ENCODE measurements at regions not wholly inside any gene's neighbourhood (a gene's known extent, or its start where the extent isn't known, plus 50 kb on each side); places are given as distances from the start of the nearest gene placed in this dataset.

GRCh38 chr13:21767032-21767431 lies 96.2 kb downstream of the FGF9 start:
- Histone ChIP-seq H3K27me3 (ENCODE audit: control insufficient read depth, insufficient read depth, low read length) (no peaks in the 10 kb centered on the region), H3K4me1 (ENCODE audit: control insufficient read depth, insufficient read depth, low read length) (no peaks in the 10 kb centered on the region), H3K27ac (ENCODE audit: low read length) (no peak overlapping the region), H3K4me3 (ENCODE audit: low read depth in 2 of 2, low read length in 2 of 2) (no peak overlapping the region), H3K36me3 (ENCODE audit: control insufficient read depth, insufficient read depth, low read length) (no peaks in the 10 kb centered on the region), H3K9me3 (ENCODE audit: control insufficient read depth, insufficient read depth, low read depth, low read length) (no peaks in the 10 kb centered on the region)
- TF ChIP-seq SIN3A (IDR thresholded peaks at IDR 0.05; ENCODE audit: borderline replicate concordance, insufficient read depth, low read depth, low read length) (no peak), TCF7L2 (IDR thresholded peaks at IDR 0.05; ENCODE audit: low read depth, low read length) (no peak), POLR2AphosphoS5 (IDR thresholded peaks at IDR 0.05; ENCODE audit: low read depth, low read length) (no peak)
- TF ChIP-seq, protein P1, sequence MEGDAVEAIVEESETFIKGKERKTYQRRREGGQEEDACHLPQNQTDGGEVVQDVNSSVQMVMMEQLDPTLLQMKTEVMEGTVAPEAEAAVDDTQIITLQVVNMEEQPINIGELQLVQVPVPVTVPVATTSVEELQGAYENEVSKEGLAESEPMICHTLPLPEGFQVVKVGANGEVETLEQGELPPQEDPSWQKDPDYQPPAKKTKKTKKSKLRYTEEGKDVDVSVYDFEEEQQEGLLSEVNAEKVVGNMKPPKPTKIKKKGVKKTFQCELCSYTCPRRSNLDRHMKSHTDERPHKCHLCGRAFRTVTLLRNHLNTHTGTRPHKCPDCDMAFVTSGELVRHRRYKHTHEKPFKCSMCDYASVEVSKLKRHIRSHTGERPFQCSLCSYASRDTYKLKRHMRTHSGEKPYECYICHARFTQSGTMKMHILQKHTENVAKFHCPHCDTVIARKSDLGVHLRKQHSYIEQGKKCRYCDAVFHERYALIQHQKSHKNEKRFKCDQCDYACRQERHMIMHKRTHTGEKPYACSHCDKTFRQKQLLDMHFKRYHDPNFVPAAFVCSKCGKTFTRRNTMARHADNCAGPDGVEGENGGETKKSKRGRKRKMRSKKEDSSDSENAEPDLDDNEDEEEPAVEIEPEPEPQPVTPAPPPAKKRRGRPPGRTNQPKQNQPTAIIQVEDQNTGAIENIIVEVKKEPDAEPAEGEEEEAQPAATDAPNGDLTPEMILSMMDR (IDR thresholded peaks at IDR 0.05): no peak
- TF ChIP-seq, protein P2, sequence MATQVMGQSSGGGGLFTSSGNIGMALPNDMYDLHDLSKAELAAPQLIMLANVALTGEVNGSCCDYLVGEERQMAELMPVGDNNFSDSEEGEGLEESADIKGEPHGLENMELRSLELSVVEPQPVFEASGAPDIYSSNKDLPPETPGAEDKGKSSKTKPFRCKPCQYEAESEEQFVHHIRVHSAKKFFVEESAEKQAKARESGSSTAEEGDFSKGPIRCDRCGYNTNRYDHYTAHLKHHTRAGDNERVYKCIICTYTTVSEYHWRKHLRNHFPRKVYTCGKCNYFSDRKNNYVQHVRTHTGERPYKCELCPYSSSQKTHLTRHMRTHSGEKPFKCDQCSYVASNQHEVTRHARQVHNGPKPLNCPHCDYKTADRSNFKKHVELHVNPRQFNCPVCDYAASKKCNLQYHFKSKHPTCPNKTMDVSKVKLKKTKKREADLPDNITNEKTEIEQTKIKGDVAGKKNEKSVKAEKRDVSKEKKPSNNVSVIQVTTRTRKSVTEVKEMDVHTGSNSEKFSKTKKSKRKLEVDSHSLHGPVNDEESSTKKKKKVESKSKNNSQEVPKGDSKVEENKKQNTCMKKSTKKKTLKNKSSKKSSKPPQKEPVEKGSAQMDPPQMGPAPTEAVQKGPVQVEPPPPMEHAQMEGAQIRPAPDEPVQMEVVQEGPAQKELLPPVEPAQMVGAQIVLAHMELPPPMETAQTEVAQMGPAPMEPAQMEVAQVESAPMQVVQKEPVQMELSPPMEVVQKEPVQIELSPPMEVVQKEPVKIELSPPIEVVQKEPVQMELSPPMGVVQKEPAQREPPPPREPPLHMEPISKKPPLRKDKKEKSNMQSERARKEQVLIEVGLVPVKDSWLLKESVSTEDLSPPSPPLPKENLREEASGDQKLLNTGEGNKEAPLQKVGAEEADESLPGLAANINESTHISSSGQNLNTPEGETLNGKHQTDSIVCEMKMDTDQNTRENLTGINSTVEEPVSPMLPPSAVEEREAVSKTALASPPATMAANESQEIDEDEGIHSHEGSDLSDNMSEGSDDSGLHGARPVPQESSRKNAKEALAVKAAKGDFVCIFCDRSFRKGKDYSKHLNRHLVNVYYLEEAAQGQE (IDR thresholded peaks at IDR 0.05; ENCODE audit: insufficient read depth in 1 of 2, low read depth in 2 of 2, low read length in 1 of 2): no peak
- intact Hi-C loops (cut with micrococcal nuclease; ENCODE audit: unreplicated experiment): no loop called here
- no TSS peak for BruUV-seq (replicated peaks)
- CTCF ChIA-PET: no interaction called here
- no peak for DNase-seq (ENCODE audit: low read depth, low spot score)
- POLR2A ChIA-PET: no interaction called here
- no peak for ATAC-seq
- in situ Hi-C loops (cut with HindIII; ENCODE audit: low pct_unique_long_range_greater_than_20kb, low sequenced_read_pairs): no loop called here

DNA sequence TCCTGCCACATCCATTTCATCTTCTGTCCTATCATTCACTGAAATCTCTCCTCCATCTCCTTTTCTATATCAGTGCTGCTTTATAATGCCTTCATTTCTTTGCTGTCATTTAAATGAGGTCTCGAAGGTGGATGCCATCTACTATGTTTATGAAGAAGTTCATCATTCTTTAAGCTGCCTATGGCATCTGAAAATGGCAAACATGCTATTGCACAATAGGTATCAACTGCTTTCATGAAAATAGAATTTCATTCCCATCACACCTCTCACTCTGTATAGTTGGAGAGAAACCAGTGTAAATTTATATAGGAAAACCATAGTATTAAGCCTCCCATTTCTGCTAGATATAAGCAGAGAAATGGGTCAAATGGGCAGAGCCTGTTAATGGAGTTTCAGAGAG lies 100.2 kb downstream of the FGF9 start:
- intact Hi-C loops (cut with micrococcal nuclease; ENCODE audit: unreplicated experiment): loop anchor here (10.0 kb wide), 1 partner anchor 126 kb away; no protein-coding TSS in a partner anchor
- TF ChIP-seq, protein P2 (IDR thresholded peaks at IDR 0.05; ENCODE audit: insufficient read depth in 1 of 2, low read depth in 2 of 2, low read length in 1 of 2): no peak
- TF ChIP-seq SIN3A (IDR thresholded peaks at IDR 0.05; ENCODE audit: borderline replicate concordance, insufficient read depth, low read depth, low read length): no peak
- TF ChIP-seq, protein P1 (IDR thresholded peaks at IDR 0.05): no peak
- TF ChIP-seq POLR2AphosphoS5 (IDR thresholded peaks at IDR 0.05; ENCODE audit: low read depth, low read length): no peak
- no peak for TF ChIP-seq TCF7L2 (IDR thresholded peaks at IDR 0.05; ENCODE audit: low read depth, low read length)
- no peaks in the 10 kb centered on the region for H3K4me1 ChIP-seq (ENCODE audit: control insufficient read depth, insufficient read depth, low read length)
- no peaks in the 10 kb centered on the region for H3K36me3 ChIP-seq (ENCODE audit: control insufficient read depth, insufficient read depth, low read length)
- ATAC-seq (no peak), DNase-seq (ENCODE audit: low read depth, low spot score) (no peak)
- H3K27me3 ChIP-seq (ENCODE audit: control insufficient read depth, insufficient read depth, low read length): no peaks in the 10 kb centered on the region
- CTCF ChIA-PET: no interaction called here
- in situ Hi-C loops (cut with HindIII; ENCODE audit: low pct_unique_long_range_greater_than_20kb, low sequenced_read_pairs): no loop called here
- BruUV-seq (replicated peaks): no TSS peak
- POLR2A ChIA-PET: no interaction called here
- no peaks in the 10 kb centered on the region for H3K9me3 ChIP-seq (ENCODE audit: control insufficient read depth, insufficient read depth, low read depth, low read length)
- no peak overlapping the region for H3K27ac ChIP-seq (ENCODE audit: low read length)
- no peak overlapping the region for H3K4me3 ChIP-seq (ENCODE audit: low read depth in 2 of 2, low read length in 2 of 2)
